ENCODE measurements at regions not wholly inside any gene's neighbourhood (a gene's known extent, or its start where the extent isn't known, plus 50 kb on each side); places are given as distances from the start of the nearest gene placed in this dataset.

GRCh38 chr5:88117546-88117945, 151.1 kb downstream of the TMEM161B start:
- Histone ChIP-seq H3K4me3 (no peak overlapping the region), H3K9me3 (ENCODE audit: low read depth) (no peaks in the 10 kb centered on the region), H3K36me3 (no peaks in the 10 kb centered on the region), H3K27ac (no peak overlapping the region), H3K4me1 (ENCODE audit: low read depth) (no peaks in the 10 kb centered on the region), H3K27me3 (no peaks in the 10 kb centered on the region)
- no peak for TF ChIP-seq CTCF (IDR thresholded peaks at IDR 0.05; ENCODE audit: low read depth, low read length)
- no peak for DNase-seq (ENCODE audit: low read depth in 1 of 2, low spot score in 1 of 2)

GRCh38 chr5:88116396-88116795, 152.2 kb downstream of the TMEM161B start:
- TF ChIP-seq CTCF (IDR thresholded peaks at IDR 0.05; ENCODE audit: low read depth, low read length), result no peak
- Histone ChIP-seq H3K27me3 (no peaks in the 10 kb centered on the region), H3K9me3 (ENCODE audit: low read depth) (no peaks in the 10 kb centered on the region), H3K4me1 (ENCODE audit: low read depth) (no peaks in the 10 kb centered on the region), H3K4me3 (no peak overlapping the region), H3K27ac (no peak overlapping the region), H3K36me3 (no peaks in the 10 kb centered on the region)
- DNase-seq (ENCODE audit: low read depth in 1 of 2, low spot score in 1 of 2), result no peak

- H3K9me3 ChIP-seq (ENCODE audit: low read depth), result no peaks in the 10 kb centered on the region
- no peak overlapping the region for H3K27ac ChIP-seq
- no peak for DNase-seq (ENCODE audit: low read depth in 1 of 2, low spot score in 1 of 2)
- no peaks in the 10 kb centered on the region for H3K36me3 ChIP-seq
- H3K27me3 ChIP-seq, result no peaks in the 10 kb centered on the region
- no peak overlapping the region for H3K4me3 ChIP-seq
- no peaks in the 10 kb centered on the region for H3K4me1 ChIP-seq (ENCODE audit: low read depth)
- TF ChIP-seq CTCF (IDR thresholded peaks at IDR 0.05; ENCODE audit: low read depth, low read length), result no peak
Observed at GRCh38 chr5:88115211-88115610, 153.4 kb downstream of the TMEM161B start.

- no peak overlapping the region for H3K4me3 ChIP-seq
- no peak for DNase-seq (ENCODE audit: low read depth in 1 of 2, low spot score in 1 of 2)
- no peak overlapping the region for H3K27ac ChIP-seq
- no peaks in the 10 kb centered on the region for H3K9me3 ChIP-seq (ENCODE audit: low read depth)
- no peaks in the 10 kb centered on the region for H3K4me1 ChIP-seq (ENCODE audit: low read depth)
- H3K27me3 ChIP-seq, result no peaks in the 10 kb centered on the region
- no peak for TF ChIP-seq CTCF (IDR thresholded peaks at IDR 0.05; ENCODE audit: low read depth, low read length)
- H3K36me3 ChIP-seq, result no peaks in the 10 kb centered on the region
Observed at GRCh38 chr5:88113429-88113828, 155.2 kb downstream of the TMEM161B start.

- Histone ChIP-seq H3K27ac (no peak overlapping the region), H3K4me1 (ENCODE audit: low read depth) (no peaks in the 10 kb centered on the region), H3K36me3 (no peaks in the 10 kb centered on the region), H3K9me3 (ENCODE audit: low read depth) (no peaks in the 10 kb centered on the region), H3K27me3 (no peaks in the 10 kb centered on the region), H3K4me3 (no peak overlapping the region)
- TF ChIP-seq CTCF (IDR thresholded peaks at IDR 0.05; ENCODE audit: low read depth, low read length), result no peak
- no peak for DNase-seq (ENCODE audit: low read depth in 1 of 2, low spot score in 1 of 2)
Observed at GRCh38 chr5:88109818-88110217, 158.8 kb downstream of the TMEM161B start.
